Endothelial cell of umbilical vein (primary cell): ENCODE measurements at regions not wholly inside any gene's neighbourhood (a gene's known extent, or its start where the extent isn't known, plus 50 kb on each side); places are given as distances from the start of the nearest gene placed in this dataset.

Source experiments
- BruUV-seq: library from RNA; stranded (reverse); fragments of 400-500 nt; replicated peaks from 2 replicates; lab custom pipeline; 2021; lab: Mats Ljungman, UMichigan
- CTCF ChIA-PET: fragments of 300-600, 350-600 bp; sonication (Branson Sonifier 250); formaldehyde crosslinking; loops from one replicate; lab custom pipeline; 2021; ENCODE audit warnings: antibody characterized with exemption, inconsistent platforms; lab: Charles Lee
- POLR2A ChIA-PET: fragments of 300-600, 350-600 bp; sonication (Branson Sonifier 250); formaldehyde crosslinking; loops from one replicate; lab custom pipeline; 2021; ENCODE audit warnings: antibody characterized with exemption, inconsistent platforms; lab: Charles Lee
- DNase-seq: peaks from one replicate; pipeline ENCODE4 v3.0.0-alpha.2; 2011; ENCODE audit warnings: low read depth, low spot score
- FAIRE-seq: peaks from 2 replicates; lab custom pipeline; 2011; peaks lifted over from hg19 to GRCh38; lab: Jason Lieb, UNC
- H2AFZ ChIP-seq: 2 replicates; pipeline ENCODE4 v1.6.0; 2012; ENCODE audit warnings: low read depth, low read length, control low read depth, inconsistent platforms
- H3K27ac ChIP-seq: 2 replicates; pipeline ENCODE4 v1.5.1; 2011; ENCODE audit warnings: low read depth, mild to moderate bottlenecking, control low read depth, low read length, moderate library complexity; ENCODE audit not compliant: insufficient read depth
- H3K27me3 ChIP-seq, 2 experiments: 2 replicates each; pipeline versions ENCODE4 v1.6.0 to v1.6.1; 2011; ENCODE audit warnings: low read length in 2 of 2, mixed read lengths in 1 of 2; ENCODE audit not compliant: control insufficient read depth in 2 of 2, insufficient read depth in 2 of 2
- H3K36me3 ChIP-seq, 2 experiments: 2 replicates in 1 of 2; 3 replicates in 1 of 2; pipeline ENCODE4 v1.5.1; 2011; ENCODE audit warnings: low read length in 2 of 2, mild to moderate bottlenecking in 1 of 2, moderate library complexity in 1 of 2; ENCODE audit not compliant: control insufficient read depth in 2 of 2, insufficient read depth in 2 of 2; ENCODE audit errors: extremely low read depth in 1 of 2
- H3K4me1 ChIP-seq: 3 replicates; pipeline ENCODE4 v1.5.1; 2011; ENCODE audit warnings: mild to moderate bottlenecking, low read length; ENCODE audit not compliant: control insufficient read depth, insufficient read depth; ENCODE audit errors: extremely low read depth
- H3K4me2 ChIP-seq: 2 replicates; pipeline ENCODE4 v1.6.1; 2011; ENCODE audit warnings: low read length, control low read depth, mixed read lengths; ENCODE audit not compliant: insufficient read depth
- H3K4me3 ChIP-seq, 3 experiments: fragments of 200-600 bp in 1 of 3; sonication (generic), shearing (Covaris generic) in 1 of 3; replicated peaks in 1 of 3; 2 replicates each; pipeline ENCODE4 v1.5.1; 2011 to 2016; ENCODE audit warnings: control low read depth in 3 of 3, low read length in 3 of 3, mild to moderate bottlenecking in 2 of 3, inconsistent platforms in 1 of 3, low read depth in 1 of 3, moderate library complexity in 1 of 3; ENCODE audit not compliant: insufficient read depth in 1 of 3
- H3K79me2 ChIP-seq: 2 replicates; pipeline ENCODE4 v1.6.0; 2012; ENCODE audit warnings: low read length, inconsistent platforms; ENCODE audit not compliant: control insufficient read depth, insufficient read depth
- H3K9ac ChIP-seq: replicated peaks from 2 replicates; pipeline ENCODE3; 2011; ENCODE audit warnings: low read length, control low read depth; ENCODE audit not compliant: insufficient read depth; ENCODE audit errors: extremely low read depth
- H3K9me1 ChIP-seq: replicated peaks from 3 replicates; pipeline ENCODE4 v1.6.0; 2011; ENCODE audit warnings: mild to moderate bottlenecking, low read length; ENCODE audit not compliant: control insufficient read depth, insufficient read depth; ENCODE audit errors: extremely low read depth
- H3K9me3 ChIP-seq: replicated peaks from 2 replicates; pipeline ENCODE4 v1.5.1; 2012; ENCODE audit warnings: low read length, inconsistent platforms; ENCODE audit not compliant: control insufficient read depth, insufficient read depth
- H4K20me1 ChIP-seq: replicated peaks from 2 replicates; pipeline ENCODE3; 2011; ENCODE audit warnings: mild to moderate bottlenecking, low read length; ENCODE audit not compliant: control insufficient read depth, insufficient read depth; ENCODE audit errors: extremely low read depth
- EZH2 ChIP-seq: IDR thresholded peaks from 2 replicates; pipeline ENCODE4 v1.6.1; 2012; ENCODE audit warnings: borderline replicate concordance, low read depth, mild to moderate bottlenecking, moderate library complexity, low read length, inconsistent platforms; ENCODE audit not compliant: severe bottlenecking
- FOS ChIP-seq: IDR thresholded peaks from 2 replicates; pipeline ENCODE4 v1.6.1; 2011; ENCODE audit warnings: mild to moderate bottlenecking, low read length, moderate library complexity, borderline replicate concordance; ENCODE audit not compliant: insufficient read depth
- JUN ChIP-seq: IDR thresholded peaks from 2 replicates; pipeline ENCODE4 v1.6.1; 2011; ENCODE audit warnings: borderline replicate concordance, low read depth; ENCODE audit not compliant: insufficient read length, insufficient read depth
- dilution Hi-C: fragments of 300-500 bp; cut with MboI; formaldehyde crosslinking; loops from one replicate; pipeline ENCODE4 v1.15.0; 2019; ENCODE audit warnings: low sequenced_read_pairs; ENCODE audit not compliant: extremely low pct_ligation_motif_present
- intact Hi-C: fragments of 100-400 bp; cut with micrococcal nuclease; formaldehyde crosslinking; loops from one replicate; pipeline ENCODE4 v1.10.0; 2022

GRCh38 chr10:78972160-78972946 is 96.4 kb upstream of the ZMIZ1 start:
- H3K4me1 ChIP-seq: peaks cover 32% of the 10 kb centered on the region
- intact Hi-C loops (loop anchor here (1.0 to 5.0 kb wide), 5 partner anchors 204 to 940 kb away; partner anchors contain the start of gene RPS24), dilution Hi-C loops (no loop called here)
- peak overlapping the region; percentile 37 for H3K4me2 ChIP-seq
- H3K9me1 ChIP-seq: no peaks in the 10 kb centered on the region
- peak overlapping the region; percentile 90 for H3K9ac ChIP-seq
- peak overlapping the region; percentile 98 for H3K27ac ChIP-seq
- no TSS peak for BruUV-seq
- no peak overlapping the region for H3K4me3 ChIP-seq
- H3K79me2 ChIP-seq: no peaks in the 10 kb centered on the region
- POLR2A ChIA-PET: interaction anchor here (1.8 kb wide), 1 partner anchor 9 kb away, joined by 9 read pairs; no protein-coding TSS in a partner anchor
- H2AFZ ChIP-seq: peak overlapping the region; percentile 5
- no peaks in the 10 kb centered on the region for H3K9me3 ChIP-seq
- CTCF ChIA-PET: interaction anchor here (0.7 to 2.0 kb wide), 4 partner anchors 10 to 925 kb away, joined by 3 to 5 read pairs (median 4); no protein-coding TSS in a partner anchor
- H4K20me1 ChIP-seq: no peaks in the 10 kb centered on the region
- DNase-seq (peak; percentile 82), FAIRE-seq (peak; percentile 90)
- TF ChIP-seq EZH2 (no peak), FOS (peak; percentile 83), JUN (peak; percentile 13)
- H3K36me3 ChIP-seq: no peaks in the 10 kb centered on the region
- no peaks in the 10 kb centered on the region for H3K27me3 ChIP-seq
